Dermis blood vessel endothelial cell (primary cell): ENCODE measurements at regions not wholly inside any gene's neighbourhood (a gene's known extent, or its start where the extent isn't known, plus 50 kb on each side); places are given as distances from the start of the nearest gene placed in this dataset.
"Not testable (repeated sequence)": the region's sequence is repeated elsewhere in the genome, so short reads cannot be mapped to it uniquely, and the experiment has no call there.

Experiments used
- DNase-seq: peaks from one replicate; pipeline ENCODE4 v3.0.0; 2010

DNA sequence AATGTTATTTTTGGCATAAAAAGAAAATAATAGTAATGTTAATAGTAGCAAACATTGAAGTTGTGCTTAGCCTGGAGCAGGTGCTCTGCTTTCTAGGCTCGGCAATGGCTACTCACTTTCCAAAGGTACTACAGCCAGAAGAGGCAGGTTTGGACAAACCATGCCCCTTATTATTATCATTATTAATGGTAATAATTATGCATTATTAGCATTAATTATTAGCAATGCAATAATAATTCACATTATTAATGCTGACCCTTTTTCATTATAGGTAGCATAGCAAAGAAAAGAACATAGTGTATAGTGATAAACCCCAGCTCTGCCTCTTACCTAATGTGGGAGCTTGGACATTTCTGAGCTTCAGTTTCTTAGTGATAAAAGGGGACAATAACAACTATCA is 171.4 kb downstream of the EDEM1 start:
- DNase-seq, result no peak

DNA sequence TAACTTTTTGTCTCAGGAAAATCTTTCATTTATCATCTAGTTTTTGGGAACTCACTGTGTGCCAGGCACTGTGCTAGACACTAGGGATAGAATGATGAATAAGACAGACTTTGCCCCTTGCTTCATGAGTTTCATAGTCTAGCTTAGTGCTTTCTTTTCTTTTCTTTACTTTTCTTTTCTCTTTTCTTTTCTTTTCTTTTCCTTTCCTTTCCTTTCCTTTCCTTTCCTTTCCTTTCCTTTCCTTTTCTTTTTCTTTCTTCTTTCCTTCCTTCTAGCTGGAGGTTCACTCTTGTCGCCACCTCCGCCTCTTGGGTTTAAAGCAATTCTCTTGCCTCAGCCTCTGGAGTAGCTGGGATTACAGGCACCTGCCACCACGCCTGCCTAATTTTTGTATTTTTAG is 172.9 kb downstream of the EDEM1 start:
- DNase-seq, result no peak

DNA sequence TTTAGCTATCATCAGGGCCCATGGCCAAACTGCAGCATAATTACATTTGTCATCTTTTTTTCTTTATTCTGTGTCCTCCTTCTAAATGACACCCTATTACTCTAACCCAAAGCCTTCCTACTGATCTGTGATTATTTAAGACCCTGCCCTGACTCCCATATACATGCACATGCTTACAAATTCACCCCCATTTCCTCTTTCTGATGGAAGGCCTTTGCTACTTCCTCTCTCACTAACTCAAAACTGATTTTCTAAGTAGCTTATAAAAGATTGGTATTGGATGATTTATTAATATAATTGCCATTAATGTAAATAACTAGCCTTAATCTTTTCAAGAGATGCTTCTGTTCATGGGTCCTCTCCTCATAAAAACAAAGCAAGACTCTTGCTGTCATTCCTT is 179.2 kb downstream of the EDEM1 start:
- no peak for DNase-seq

- DNase-seq, result not testable (repeated sequence)
Measured at GRCh38 chr3:5371555-5371954, 184.0 kb downstream of the EDEM1 start.

DNA sequence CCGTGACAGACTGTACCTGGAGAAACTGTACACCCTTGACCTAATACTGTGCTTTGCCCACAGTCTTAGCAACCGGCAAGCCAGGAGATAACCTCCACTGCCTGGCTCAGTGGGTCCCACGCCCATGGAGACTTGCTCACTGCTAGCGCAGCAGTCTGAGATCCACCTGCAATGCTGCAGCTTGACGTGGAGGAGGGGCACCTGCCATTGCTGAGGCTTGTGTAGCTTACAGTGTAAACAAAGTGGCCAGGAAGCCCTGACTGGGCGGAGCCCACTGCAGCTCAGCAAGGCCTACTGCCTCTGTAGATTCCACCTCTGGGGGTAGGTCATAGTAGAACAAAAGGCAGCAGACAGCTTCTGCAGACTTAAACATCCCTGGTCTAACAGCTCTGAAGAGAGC is 189.3 kb downstream of the EDEM1 start:
- DNase-seq, result no peak

DNA sequence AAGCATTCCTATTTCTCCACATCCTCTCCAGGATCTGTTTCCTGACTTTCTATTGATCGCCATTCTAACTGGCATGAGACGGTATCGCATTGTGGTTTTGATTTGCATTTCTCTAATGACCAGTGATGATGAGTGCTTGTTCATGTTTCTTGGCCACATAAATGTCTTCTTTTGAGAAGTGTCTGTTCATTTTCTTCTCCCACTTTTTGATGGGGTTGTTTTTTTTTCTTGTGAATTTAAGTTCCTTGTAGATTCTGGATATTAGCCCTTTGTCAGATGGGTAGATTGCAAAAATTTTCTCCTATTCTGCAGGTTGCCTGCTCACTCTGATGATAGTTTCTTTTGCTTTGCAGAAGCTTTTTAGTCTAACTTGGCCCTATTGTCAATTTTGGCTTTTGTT is 191.8 kb downstream of the EDEM1 start:
- not testable (repeated sequence) for DNase-seq

- DNase-seq, result not testable (repeated sequence)
Measured at GRCh38 chr3:5383486-5384263, 196.2 kb downstream of the EDEM1 start.

DNA sequence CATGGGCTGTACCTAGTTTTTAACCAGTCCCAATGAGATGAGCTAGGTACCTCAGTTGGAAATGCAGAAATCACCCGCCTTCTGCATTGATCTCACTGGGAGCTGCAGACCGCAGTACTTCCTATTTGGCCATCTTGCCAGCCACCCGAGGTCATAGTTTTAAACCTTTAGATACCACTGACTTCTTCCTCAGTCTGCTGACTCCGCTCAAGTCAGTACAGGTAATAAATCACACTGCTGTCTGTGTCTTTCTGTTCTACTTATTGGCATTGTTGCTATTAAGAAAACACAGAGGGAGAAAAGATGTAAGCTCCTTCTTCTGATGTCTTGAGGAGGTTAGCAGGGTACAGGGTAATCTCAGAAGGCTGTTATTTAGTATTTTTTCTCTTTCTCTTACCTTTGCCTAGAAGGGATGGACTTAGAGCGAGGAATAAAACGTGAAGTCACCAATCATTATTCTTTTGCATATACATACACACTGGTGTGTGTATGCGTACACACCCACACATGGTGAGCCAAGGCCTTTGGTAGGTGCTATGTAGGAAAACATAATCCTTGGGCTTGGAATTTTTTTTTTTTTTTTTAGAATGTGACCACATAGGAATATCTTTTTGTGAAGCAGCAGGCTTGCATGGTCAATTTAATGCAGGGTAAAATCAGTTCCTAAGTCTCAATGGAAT is 197.2 kb downstream of the EDEM1 start:
- no peak for DNase-seq

- no peak for DNase-seq
Measured at GRCh38 chr3:5388091-5388490, 200.6 kb downstream of the EDEM1 start.

- no peak for DNase-seq
Measured at GRCh38 chr3:5389057-5389456, 201.6 kb downstream of the EDEM1 start.

DNA sequence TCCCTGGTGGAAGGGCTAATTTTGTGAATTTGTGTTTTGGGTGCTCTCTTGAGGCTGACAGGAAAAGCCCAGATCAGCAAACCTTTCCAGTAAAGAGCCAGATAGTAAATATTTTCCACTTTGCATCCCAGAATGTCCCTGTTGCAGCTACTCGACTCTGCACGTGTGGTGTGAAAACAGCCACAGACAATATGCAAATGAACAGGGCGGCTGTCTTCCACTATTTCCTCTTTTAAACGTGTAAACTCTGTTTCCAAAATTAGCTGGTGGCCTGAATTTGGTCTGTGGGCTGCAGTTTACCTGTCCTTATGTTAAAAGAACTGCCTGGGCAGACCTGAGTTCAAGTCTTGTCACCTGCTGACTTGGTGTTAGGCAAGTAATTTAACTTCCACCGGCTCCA is 202.7 kb downstream of the EDEM1 start:
- no peak for DNase-seq

DNA sequence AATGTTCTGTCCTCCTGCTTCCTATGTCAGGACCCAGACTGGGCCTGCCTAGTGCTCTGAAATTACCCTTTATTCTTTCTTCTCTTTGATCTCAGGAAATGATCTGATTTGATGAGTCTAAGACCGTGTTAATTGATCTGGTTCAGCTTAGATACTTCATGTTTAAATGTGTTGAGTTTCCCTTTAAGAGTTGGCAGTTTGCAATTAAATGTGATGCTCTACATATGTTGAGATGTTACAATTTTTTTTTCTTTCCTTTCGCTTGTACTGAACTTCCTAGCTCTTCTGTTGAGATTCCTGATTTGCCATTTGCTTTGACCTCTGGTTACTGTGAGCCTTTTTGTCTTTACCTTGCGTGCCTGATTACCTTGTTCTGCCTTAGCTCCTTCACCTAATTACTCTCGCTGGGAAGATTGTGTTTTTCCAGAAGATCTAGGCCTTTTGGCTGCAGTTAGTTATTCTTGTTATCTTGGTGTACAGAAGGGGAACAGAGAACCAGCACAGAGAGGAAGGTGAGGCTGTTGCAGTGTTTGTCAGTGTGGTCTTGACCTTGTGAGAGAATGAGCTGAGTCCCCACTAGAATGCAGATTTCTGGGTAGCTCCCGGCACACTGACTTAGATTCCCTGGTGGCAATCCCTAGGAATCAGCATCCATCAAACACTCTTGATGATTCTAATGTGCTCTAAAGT is 203.6 kb downstream of the EDEM1 start:
- DNase-seq, result no peak

GRCh38 chr3:5401002-5401401 is 213.5 kb downstream of the EDEM1 start:
- no peak for DNase-seq

DNA sequence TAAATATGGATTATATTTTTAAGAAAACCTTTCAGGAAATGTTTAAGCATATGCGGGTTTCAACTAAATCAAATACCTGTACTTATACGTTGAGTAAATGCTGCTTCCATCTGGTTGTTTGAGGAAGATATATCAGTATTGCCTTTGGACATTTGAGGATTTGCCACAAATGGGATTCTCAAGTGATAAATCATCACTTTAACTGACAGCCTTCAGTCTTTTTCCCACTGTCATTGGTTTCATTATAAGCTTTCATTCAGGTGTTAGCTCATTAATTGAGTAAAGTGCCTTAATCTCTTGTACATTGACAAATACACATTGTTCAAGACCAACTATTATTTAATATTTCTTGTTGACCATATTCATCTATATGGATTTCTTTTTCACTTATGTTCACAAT is 217.2 kb downstream of the EDEM1 start:
- no peak for DNase-seq

DNA sequence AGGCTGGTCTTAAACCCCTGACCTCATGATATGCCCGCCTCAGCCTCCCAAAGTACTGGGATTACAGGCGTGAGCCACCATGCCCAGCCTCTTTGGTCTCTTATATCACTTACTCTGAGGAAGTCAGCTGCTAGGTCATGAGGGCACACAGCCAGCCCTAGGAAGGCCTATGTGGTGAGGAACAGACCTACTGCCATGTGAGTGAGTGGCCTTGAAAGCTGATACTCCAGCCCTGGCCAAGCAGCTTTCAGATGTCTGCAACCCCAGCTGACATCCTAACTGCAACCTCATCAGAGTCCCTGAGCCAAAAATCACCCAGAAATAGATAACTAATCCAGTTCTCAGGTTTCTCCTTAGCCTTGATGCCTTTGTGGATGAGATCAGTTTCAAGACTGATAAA is 224.3 kb downstream of the EDEM1 start:
- no peak for DNase-seq

DNA sequence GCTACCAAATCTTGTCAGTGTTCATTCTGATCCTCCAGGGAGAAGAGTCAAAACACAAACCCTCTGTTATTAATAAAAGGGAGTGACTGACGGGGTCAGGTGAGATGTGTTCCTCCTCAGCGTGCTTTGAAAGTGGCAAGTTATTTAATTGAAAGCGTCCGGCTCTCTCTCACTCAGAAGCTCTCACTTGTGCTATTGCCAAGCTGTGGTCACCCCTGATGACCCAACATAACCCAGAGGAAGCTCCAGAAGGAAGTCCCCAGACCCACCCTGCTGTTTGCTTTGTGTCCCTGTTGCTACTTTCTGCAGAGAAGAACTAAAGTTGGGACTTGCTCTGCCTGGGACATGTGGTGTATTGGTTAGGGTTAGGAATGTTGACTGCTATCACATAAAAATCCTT is 235.6 kb downstream of the EDEM1 start:
- DNase-seq, result no peak

DNA sequence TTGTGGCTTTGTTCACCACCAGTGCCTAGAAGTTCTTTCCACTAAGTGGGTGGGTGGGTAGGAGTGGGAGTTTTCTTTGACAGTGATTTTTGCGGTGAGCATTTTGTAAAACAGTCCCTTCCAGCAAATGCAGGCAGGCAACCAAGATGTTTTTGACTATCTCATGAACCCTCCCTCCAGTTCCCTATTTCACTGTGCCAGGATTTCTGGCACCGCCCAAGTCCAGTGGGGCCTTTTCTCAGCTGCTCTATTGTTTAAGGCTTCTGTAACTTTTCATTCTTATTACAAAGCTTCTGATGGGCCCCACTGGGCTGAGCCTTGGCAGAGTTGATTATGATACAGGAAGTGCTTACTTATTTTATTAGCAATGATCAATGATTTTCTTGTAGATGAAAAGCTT is 236.0 kb downstream of the EDEM1 start:
- DNase-seq, result no peak

DNA sequence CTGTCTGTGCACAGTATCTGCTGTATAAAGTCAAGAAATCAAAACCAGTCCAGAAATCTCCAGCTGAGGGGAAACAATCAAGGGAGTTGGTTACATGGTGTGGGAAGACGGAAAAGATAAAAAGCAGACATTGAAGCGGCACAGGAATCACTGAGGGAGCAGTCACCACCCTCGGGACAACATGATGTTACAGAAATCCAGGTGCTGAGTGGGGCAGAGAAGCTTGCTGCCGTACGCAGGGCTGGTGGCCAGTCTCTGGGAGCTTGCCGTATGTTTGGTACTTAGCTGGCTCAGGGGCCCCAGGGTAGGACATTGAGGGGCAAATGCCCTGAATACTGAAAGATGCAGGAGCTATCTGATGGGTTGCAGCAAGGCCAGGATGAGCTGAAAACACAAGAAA is 237.9 kb downstream of the EDEM1 start:
- no peak for DNase-seq

DNA sequence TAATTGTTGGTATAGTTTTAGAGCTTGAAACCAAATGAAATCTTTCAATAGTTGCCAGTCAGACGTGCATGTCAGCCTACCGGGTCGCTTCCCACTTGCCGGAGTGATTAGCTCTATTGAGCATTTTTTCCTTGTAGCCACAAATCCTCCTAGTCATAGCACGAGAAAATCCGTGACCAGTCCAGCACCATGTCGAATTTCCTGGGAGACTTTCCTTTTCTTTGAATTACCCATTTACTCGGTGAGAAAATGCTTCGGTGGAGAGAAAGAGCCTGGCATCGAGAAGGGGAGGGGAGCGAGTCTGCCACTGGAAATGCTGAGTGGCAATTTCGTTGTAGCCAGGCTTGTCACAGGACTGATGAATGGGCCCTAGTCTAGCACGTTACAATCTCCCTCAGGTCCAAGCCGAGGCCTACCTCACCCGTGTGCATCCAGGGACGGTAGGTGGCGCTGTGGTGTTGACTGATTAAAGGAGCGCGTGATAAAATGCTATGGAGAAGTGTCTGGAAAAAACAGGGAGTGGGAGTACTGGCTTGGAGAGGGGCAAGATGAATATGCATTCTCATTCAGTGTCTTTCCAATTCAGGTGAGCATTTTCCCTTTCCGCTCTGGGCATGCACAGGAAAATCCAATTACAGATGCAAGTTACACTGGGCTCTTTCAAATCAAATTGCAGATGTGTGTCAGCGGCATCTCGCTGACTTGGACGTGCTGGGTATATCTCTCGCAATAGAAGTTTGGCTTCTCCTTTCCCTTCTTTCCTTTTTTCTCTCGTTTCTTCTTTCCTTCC is 238.8 kb downstream of the EDEM1 start:
- peak; percentile 76 for DNase-seq

DNA sequence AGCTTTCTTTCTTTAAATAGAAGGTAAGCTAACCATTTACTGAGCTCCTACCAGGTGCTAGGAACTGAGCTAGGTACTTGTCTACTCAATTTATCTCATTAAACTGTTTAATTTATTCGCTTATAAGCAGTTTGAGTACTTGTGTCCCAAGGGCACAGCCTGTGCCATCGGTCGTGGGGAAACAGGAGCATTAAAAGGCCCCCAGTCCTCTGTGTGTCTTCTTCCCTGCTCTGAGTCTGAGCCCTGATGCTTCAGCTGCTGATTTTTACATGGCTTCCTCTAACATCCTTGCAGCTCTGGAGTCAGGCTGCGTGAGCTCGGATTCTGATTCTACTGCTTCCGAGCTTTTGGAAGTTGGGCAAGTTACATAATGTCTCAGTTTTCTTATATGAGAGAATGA is 239.5 kb downstream of the EDEM1 start:
- DNase-seq, result no peak

DNA sequence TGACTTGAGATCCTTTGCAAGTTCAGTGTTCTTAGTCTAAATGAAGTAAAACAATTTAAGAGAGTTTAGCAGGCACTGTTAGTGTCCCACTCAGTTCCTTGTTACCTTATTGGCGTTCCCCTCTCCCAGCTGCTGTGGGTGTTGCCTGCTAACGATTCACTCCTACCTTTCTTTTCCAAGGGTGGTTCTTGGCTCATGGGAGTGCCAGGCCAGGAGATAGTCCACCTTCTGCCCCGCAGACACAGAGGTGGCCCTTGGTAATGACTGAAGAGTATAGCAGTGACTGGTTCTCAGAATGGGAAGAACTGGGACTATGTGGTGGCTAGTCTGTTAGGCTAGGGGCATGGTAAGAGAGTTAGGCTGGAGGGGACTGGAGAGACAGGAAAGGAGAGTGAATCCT is 240.4 kb downstream of the EDEM1 start:
- DNase-seq, result no peak

DNA sequence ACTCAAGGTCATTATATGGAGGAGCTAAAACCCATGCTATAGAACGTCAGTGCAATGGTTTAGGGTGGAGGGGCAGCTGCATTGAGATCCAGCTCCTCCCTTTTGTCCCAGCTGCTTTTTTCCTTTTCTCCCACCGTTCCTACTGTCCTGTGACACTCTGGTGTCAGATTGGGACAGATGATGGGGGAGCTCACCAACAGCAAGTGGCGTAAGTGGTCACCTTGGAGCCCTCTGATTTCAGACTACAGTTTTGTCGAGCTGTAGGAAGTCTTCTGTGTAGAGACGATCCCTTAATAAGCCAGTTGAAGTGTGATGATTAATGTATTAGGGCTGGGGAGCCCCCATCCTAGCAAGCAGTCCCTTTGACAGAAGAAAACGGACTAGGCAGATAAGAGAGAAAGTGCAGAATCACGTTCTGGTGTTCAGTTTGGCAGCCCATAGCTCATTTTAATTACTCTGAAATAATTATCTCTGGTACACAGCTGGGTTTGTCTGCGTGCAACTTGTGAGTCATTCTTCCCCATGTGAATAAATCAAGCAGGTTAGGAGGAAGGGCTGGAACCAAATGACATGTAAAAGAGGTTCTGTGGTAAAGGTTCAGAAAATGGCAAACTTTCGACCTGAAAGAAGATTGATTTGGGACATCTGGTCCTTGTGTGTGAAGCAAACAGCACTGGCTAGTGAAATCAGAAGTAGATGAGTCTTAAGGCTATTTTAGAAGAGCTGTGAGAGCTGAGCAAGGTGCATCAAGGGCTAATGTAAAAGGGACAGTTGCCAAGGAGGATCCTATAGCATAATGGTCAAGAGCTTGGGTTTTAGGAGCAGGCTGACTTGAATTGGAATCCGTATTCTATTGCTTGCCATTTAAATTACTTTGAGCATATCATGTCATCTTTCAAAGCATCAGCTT is 241.4 kb downstream of the EDEM1 start:
- DNase-seq, result no peak
